GM23338 (cell line): ENCODE measurements at regions not wholly inside any gene's neighbourhood (a gene's known extent, or its start where the extent isn't known, plus 50 kb on each side); places are given as distances from the start of the nearest gene placed in this dataset.
A peak's percentile ranks its signal among the peaks of the same experiment; 100 is the strongest.

Experiments
- ATAC-seq: fragments of 200-7000 bp; cut with Tn5 transposase; 3 replicates; pipeline ENCODE4 v1.9.1; 2020
- DNase-seq: peaks from one replicate; pipeline ENCODE4 v3.0.0-alpha.2; 2015; ENCODE audit warnings: low spot score
- H2AFZ ChIP-seq: fragments of 200-600 bp; sonication (generic); 2 replicates; pipeline ENCODE4 v1.8.0; 2016; ENCODE audit warnings: antibody characterized with exemption, mild to moderate bottlenecking, moderate library complexity
- H3F3A ChIP-seq: fragments of 200-600 bp; sonication (generic); replicated peaks from 2 replicates; pipeline ENCODE4 v1.8.0; 2017; ENCODE audit warnings: antibody characterized with exemption, mixed run types, low read depth
- H3K27ac ChIP-seq: fragments of 200-600 bp; sonication (generic); 2 replicates; pipeline ENCODE4 v1.6.1; 2016; ENCODE audit warnings: low read depth
- H3K27me3 ChIP-seq: fragments of 200-600 bp; sonication (generic); 2 replicates; pipeline ENCODE4 v1.8.0; 2016; ENCODE audit warnings: mild to moderate bottlenecking, mixed run types, moderate library complexity; ENCODE audit not compliant: insufficient read depth
- H3K36me3 ChIP-seq: fragments of 200-600 bp; sonication (generic); 2 replicates; pipeline ENCODE4 v1.8.0; 2016; ENCODE audit warnings: mild to moderate bottlenecking; ENCODE audit not compliant: insufficient read depth
- H3K4me1 ChIP-seq: fragments of 200-600 bp; sonication (generic); 2 replicates; pipeline ENCODE4 v1.8.0; 2016; ENCODE audit warnings: mild to moderate bottlenecking, moderate library complexity; ENCODE audit not compliant: insufficient read depth
- H3K4me2 ChIP-seq: fragments of 200-600 bp; sonication (generic); 2 replicates; pipeline ENCODE4 v1.7.1; 2017; ENCODE audit warnings: mixed run types
- H3K4me3 ChIP-seq: fragments of 200-600 bp; sonication (generic); 2 replicates; pipeline ENCODE4 v1.6.1; 2016; ENCODE audit warnings: mixed run types
- H3K79me2 ChIP-seq: fragments of 200-600 bp; sonication (generic); replicated peaks from 2 replicates; pipeline ENCODE4 v1.8.0; 2017; ENCODE audit warnings: mild to moderate bottlenecking; ENCODE audit not compliant: insufficient read depth
- H3K9me2 ChIP-seq: fragments of 200-600 bp; sonication (generic); 2 replicates; pipeline ENCODE4 v1.8.0; 2017; ENCODE audit not compliant: insufficient read depth
- H4K20me1 ChIP-seq: fragments of 200-600 bp; sonication (generic); replicated peaks from 2 replicates; pipeline ENCODE4 v1.8.0; 2017; ENCODE audit warnings: mild to moderate bottlenecking; ENCODE audit not compliant: insufficient read depth
- H3K27ac Mint-ChIP-seq: 2 replicates; pipeline ENCODE4 v1.8.0; 2020; ENCODE audit warnings: inconsistent platforms, mild to moderate bottlenecking, moderate library complexity, mixed read lengths
- H3K27me3 Mint-ChIP-seq: 3 replicates; pipeline ENCODE4 v1.8.0; 2022; ENCODE audit warnings: low read depth, mild to moderate bottlenecking, moderate library complexity, mixed read lengths, inconsistent platforms; ENCODE audit not compliant: insufficient read depth, poor library complexity
- H3K36me3 Mint-ChIP-seq: 3 replicates; pipeline ENCODE4 v1.8.0; 2021; ENCODE audit warnings: low read depth, mild to moderate bottlenecking, inconsistent platforms, moderate library complexity, mixed read lengths
- H3K4me1 Mint-ChIP-seq: 3 replicates; pipeline ENCODE4 v1.8.0; 2020; ENCODE audit warnings: mild to moderate bottlenecking, inconsistent platforms, mixed read lengths
- H3K4me3 Mint-ChIP-seq: 3 replicates; pipeline ENCODE4 v1.8.0; 2021; ENCODE audit warnings: moderate library complexity, mild to moderate bottlenecking, inconsistent platforms, mixed read lengths
- H3K9me3 Mint-ChIP-seq: 3 replicates; pipeline ENCODE4 v1.8.0; 2020; ENCODE audit warnings: moderate library complexity, mild to moderate bottlenecking, inconsistent platforms, mixed read lengths
- CREB1 ChIP-seq: fragments of 250-450 bp; sonication (Bioruptor Pico); IDR thresholded peaks from 2 replicates; pipeline ENCODE4 v1.5.0; 2020; ENCODE audit warnings: low read depth, mild to moderate bottlenecking, moderate library complexity
- CTCF ChIP-seq, 2 experiments: fragments of 200-600 bp in 1 of 2; sonication (generic) in 1 of 2; conservative IDR thresholded peaks; 2 replicates each; pipeline versions ENCODE4 v1.5.1 to v1.6.1; 2016 to 2017; ENCODE audit warnings: antibody characterized with exemption in 2 of 2, low read depth in 2 of 2, mild to moderate bottlenecking in 2 of 2, moderate library complexity in 1 of 2
- ETS1 ChIP-seq: IDR thresholded peaks from 2 replicates; pipeline ENCODE4 v1.6.1; 2016; ENCODE audit warnings: antibody characterized with exemption
- EZH2 ChIP-seq: fragments of 200-600 bp; sonication (generic); IDR thresholded peaks from one replicate; pipeline ENCODE4 v1.8.0; 2017; ENCODE audit warnings: antibody characterized with exemption, mild to moderate bottlenecking, low read depth; ENCODE audit not compliant: unreplicated experiment
- EZH2phosphoT487 ChIP-seq: fragments of 200-600 bp; sonication (generic); IDR thresholded peaks from one replicate; pipeline ENCODE4 v1.8.1; 2018; ENCODE audit warnings: antibody characterized with exemption; ENCODE audit not compliant: unreplicated experiment
- JUNB ChIP-seq: IDR thresholded peaks from one replicate; pipeline ENCODE4 v1.6.1; 2016; ENCODE audit warnings: antibody characterized with exemption; ENCODE audit not compliant: unreplicated experiment
- NANOG ChIP-seq: IDR thresholded peaks from 2 replicates; pipeline ENCODE4 v1.6.1; 2016; ENCODE audit warnings: antibody characterized with exemption, borderline replicate concordance
- POLR2AphosphoS5 ChIP-seq: IDR thresholded peaks from 2 replicates; pipeline ENCODE4 v1.6.1; 2016; ENCODE audit warnings: antibody characterized with exemption, low read depth
- REST ChIP-seq: IDR thresholded peaks from one replicate; pipeline ENCODE4 v1.6.1; 2018; ENCODE audit warnings: antibody characterized with exemption; ENCODE audit not compliant: unreplicated experiment
- STAT1 ChIP-seq: IDR thresholded peaks from one replicate; pipeline ENCODE4 v1.6.1; 2016; ENCODE audit warnings: antibody characterized with exemption; ENCODE audit not compliant: unreplicated experiment
- ZNF114 ChIP-seq: fragments of 250-450 bp; sonication (Bioruptor Pico); IDR thresholded peaks from 2 replicates; pipeline ENCODE4 v1.5.0; 2020; ENCODE audit warnings: mild to moderate bottlenecking, moderate library complexity
- ZNF331 ChIP-seq: fragments of 250-450 bp; sonication (Bioruptor Pico); IDR thresholded peaks from 2 replicates; pipeline ENCODE4 v1.5.0; 2020; ENCODE audit warnings: low read depth, mild to moderate bottlenecking, moderate library complexity
- ZNF462 ChIP-seq: fragments of 250-450 bp; sonication (Bioruptor Pico); IDR thresholded peaks from 2 replicates; pipeline ENCODE4 v1.5.0; 2020; ENCODE audit warnings: mild to moderate bottlenecking, moderate library complexity

GRCh38 chr1:58032611-58033073, 513.9 kb downstream of the OMA1 start:
- Mint-ChIP-seq H3K4me3 (no peak overlapping the region), H3K4me1 (peaks cover 60% of the 10 kb centered on the region), H3K9me3 (no peaks in the 10 kb centered on the region), H3K27me3 (peaks cover 2% of the 10 kb centered on the region), H3K36me3 (peaks cover 3% of the 10 kb centered on the region; the same call in 1 of the 3 replicates), H3K27ac (peak overlapping the region; percentile 88)
- H4K20me1 ChIP-seq: no peaks in the 10 kb centered on the region
- H3K27me3 ChIP-seq: no peaks in the 10 kb centered on the region
- ATAC-seq: no peak
- H3K36me3 ChIP-seq: no peaks in the 10 kb centered on the region
- peaks cover 48% of the 10 kb centered on the region for H3K4me1 ChIP-seq
- H3F3A ChIP-seq: peaks cover 25% of the 10 kb centered on the region
- H3K79me2 ChIP-seq: no peaks in the 10 kb centered on the region
- H3K4me3 ChIP-seq: no peak overlapping the region; the same call in 1 of the 2 replicates
- TF ChIP-seq REST (no peak), CREB1 (CRISPR knock-in tag) (no peak), EZH2phosphoT487 (no peak), CTCF (conservative IDR thresholded peaks at IDR 0.05; ENCODE audit: low read depth in 2 of 2) (no peak), JUNB (no peak), EZH2 (no peak), STAT1 (no peak), ETS1 (no peak), NANOG (no peak), ZNF114 (no peak), POLR2AphosphoS5 (no peak), ZNF462 (CRISPR knock-in tag) (no peak), ZNF331 (CRISPR knock-in tag) (no peak)
- DNase-seq: no peak
- H2AFZ ChIP-seq: no peak overlapping the region
- peak overlapping the region; percentile 39 for H3K4me2 ChIP-seq
- no peaks in the 10 kb centered on the region; the same call in 1 of the 2 replicates for H3K9me2 ChIP-seq
- H3K27ac ChIP-seq: peak overlapping the region; percentile 95
